ENCODE measurements at regions not wholly inside any gene's neighbourhood (a gene's known extent, or its start where the extent isn't known, plus 50 kb on each side); places are given as distances from the start of the nearest gene placed in this dataset.

DNA sequence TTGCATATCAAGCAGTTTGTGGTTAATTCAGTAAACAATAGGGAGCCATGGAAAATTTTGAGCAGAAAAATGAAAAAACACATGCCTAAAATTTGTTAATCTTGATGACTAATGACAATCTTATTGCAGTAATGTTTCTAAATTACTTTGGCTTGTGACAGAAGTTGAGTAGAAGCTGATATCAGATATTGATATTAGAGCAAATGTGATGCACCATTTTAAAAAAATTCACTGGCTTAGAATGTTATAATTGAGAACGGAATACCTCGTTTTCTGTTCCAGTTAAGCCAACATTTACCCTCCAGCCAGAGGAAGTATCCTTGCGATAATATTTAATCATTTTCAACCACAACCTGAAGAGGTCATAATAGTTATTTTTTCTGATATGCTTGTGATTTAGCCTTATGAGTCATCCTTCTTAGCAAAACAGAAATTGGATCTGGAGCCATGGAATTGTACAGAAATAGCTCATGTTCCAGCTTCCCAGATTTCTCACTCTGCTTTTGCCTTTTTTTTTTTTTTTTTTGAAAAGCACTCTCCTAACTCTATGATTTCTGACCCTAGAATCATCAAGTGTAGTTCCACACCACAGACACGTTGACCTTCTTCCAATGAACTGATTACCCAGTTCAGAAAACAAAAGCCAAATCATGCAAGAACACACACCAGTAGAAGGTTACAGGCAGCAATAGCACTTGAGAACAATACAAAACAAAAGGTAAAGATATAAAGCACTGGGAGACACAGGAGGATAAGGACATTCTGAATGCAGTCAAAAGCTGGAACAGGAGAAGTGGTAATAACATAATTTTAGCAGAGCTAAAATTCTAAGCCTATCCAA is 96.8 kb upstream of the PHYHIPL start:
- H3K4me3 Mint-ChIP-seq, result no peak overlapping the region
- no peaks in the 10 kb centered on the region for H3K9me3 Mint-ChIP-seq
- no peaks in the 10 kb centered on the region for H3K36me3 Mint-ChIP-seq (ENCODE audit: low read depth)
- ATAC-seq (no peak), DNase-seq (no peak)
- H3K27ac Mint-ChIP-seq, result no peak overlapping the region
- H3K27me3 Mint-ChIP-seq, result no peaks in the 10 kb centered on the region
- H3K4me1 Mint-ChIP-seq, result no peaks in the 10 kb centered on the region

DNA sequence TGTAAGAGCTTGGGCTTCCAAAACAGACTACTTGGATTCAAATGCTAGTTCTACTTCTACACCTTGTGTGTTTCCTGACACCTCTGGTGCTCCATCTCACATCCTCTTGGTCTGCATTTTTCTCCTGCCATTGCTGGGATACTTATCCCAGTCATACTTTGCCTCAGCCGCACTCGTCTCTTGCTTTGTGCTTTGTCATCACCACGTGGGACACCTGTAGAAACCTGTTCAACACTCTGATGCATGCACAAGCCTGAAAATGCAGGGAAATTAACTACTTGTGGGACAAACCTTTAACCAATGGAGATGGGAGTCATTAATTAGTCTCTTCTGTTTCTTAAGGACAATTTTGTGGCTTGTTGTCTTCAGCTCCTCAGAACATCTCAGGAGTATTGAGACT is 94.2 kb upstream of the PHYHIPL start:
- DNase-seq, result no peak
- ATAC-seq, result no peak
- no peak overlapping the region for H3K27ac Mint-ChIP-seq
- no peaks in the 10 kb centered on the region for H3K9me3 Mint-ChIP-seq
- H3K4me1 Mint-ChIP-seq, result no peaks in the 10 kb centered on the region
- H3K27me3 Mint-ChIP-seq, result no peaks in the 10 kb centered on the region
- H3K36me3 Mint-ChIP-seq (ENCODE audit: low read depth), result no peaks in the 10 kb centered on the region
- H3K4me3 Mint-ChIP-seq, result no peak overlapping the region

DNA sequence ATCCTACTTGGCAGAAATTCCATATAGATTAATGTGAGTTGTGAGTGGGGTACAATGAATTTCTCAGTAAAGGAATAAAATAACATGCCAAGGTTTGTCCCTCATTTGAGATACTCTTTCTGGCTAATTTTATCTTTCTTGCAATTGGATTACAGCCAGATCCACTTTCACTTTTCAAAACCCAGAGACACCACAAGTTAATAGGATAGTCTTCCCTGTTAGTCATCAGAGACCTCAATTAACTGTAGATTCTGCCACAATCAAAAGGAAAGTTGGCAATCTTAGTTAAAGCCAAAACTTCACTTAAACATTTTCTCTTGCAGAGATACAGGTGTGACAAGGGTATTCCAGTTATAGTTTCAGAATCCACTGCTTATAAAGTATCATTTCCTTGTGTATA is 91.4 kb upstream of the PHYHIPL start:
- no peak for ATAC-seq
- no peak overlapping the region for H3K27ac Mint-ChIP-seq
- peaks cover 10% of the 10 kb centered on the region for H3K9me3 Mint-ChIP-seq
- H3K4me1 Mint-ChIP-seq, result no peaks in the 10 kb centered on the region
- no peaks in the 10 kb centered on the region for H3K27me3 Mint-ChIP-seq
- no peak overlapping the region for H3K4me3 Mint-ChIP-seq
- DNase-seq, result no peak
- H3K36me3 Mint-ChIP-seq (ENCODE audit: low read depth), result no peaks in the 10 kb centered on the region

DNA sequence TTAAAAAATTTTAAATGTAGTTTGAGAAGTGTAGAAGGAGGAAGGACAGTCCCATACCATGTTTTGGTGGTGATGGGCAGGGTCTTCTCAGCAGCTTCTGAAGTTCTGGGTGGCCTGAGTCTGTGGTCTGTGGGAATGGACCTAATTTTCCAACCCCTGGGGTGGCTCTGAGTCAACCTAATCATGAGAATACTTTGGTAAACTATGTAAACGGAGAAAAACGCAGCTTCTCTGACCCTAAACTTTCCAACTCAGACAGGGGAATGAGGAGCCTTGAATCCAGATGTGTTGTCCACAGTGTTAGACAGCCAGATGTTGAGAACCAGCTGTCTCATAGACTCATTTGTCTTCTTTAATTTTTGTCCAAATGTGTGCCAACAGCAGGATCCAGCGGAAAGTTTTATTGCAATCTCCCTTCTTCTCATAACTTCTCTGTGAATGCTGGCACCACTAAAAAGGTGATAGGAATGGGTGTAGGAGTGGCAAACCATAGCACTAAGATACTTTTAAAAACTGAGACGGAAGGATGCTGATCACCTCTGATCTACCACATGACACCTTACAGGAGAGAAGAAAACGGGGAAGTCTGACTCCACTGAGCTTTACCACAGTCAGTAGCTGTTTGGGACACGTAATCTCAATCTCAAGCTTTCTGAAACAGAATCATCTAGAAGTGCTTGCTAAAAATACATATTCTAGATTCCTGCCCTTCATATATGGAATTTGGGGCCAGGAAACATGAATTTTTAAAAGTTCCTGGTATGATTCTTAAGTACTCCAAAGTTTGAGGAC is 90.5 kb upstream of the PHYHIPL start:
- Mint-ChIP-seq H3K36me3 (ENCODE audit: low read depth) (no peaks in the 10 kb centered on the region), H3K4me3 (no peak overlapping the region), H3K27ac (no peak overlapping the region), H3K27me3 (no peaks in the 10 kb centered on the region), H3K9me3 (peaks cover 10% of the 10 kb centered on the region), H3K4me1 (no peaks in the 10 kb centered on the region)
- ATAC-seq, result no peak
- no peak for DNase-seq

DNA sequence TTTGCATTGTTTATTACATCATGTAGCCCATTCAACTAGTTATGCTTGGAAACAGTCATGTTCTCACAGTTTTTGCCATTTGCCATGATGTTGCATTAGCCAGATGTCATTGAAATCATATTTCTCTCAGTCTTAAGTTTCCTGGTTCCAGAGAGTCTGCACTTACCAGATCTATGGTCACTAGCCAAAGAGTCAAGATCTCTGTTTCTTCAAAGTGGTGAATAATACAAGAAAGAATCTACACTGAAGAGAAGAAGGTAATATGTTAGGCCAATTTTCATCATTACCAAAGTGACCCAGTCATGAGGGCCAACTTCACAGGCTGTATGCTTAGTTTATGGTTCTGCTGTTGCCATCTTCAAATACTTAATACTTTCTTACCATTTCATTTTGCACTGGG is 89.0 kb upstream of the PHYHIPL start:
- no peaks in the 10 kb centered on the region for H3K27me3 Mint-ChIP-seq
- H3K9me3 Mint-ChIP-seq, result peaks cover 10% of the 10 kb centered on the region
- H3K36me3 Mint-ChIP-seq (ENCODE audit: low read depth), result no peaks in the 10 kb centered on the region
- DNase-seq (no peak), ATAC-seq (no peak)
- H3K4me3 Mint-ChIP-seq, result no peak overlapping the region
- no peak overlapping the region for H3K27ac Mint-ChIP-seq
- no peaks in the 10 kb centered on the region for H3K4me1 Mint-ChIP-seq

DNA sequence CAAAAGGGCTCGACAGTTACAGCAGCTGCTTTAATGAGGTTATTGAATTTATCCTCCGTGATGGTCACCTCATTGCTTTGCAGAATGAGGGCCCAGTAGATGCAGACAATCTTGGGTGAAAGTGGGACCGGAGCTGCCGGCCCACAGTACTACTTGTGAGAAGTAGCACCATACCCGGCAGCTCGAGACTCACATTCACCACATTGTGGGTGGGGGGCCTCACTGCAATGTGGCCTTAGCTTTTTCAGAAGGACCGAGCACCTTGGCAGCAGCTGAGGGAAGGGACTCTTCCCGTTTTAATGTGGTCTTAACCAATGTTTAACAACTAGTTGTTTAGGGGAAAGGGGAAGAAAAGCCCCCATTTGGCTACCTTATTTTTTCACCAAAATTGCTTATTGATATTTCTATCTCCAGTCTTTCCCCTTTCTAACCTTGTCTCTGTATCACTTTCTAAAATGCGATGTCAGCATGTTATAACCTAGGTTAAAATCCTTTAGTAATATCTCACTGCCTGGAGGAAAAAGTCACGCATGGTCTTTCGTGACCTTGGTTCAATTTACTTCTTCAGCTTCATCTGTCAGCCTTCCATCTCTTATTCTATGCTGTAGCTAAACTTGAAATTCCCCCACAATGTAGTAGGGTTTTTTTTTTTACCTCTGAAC is 87.4 kb upstream of the PHYHIPL start:
- Mint-ChIP-seq H3K36me3 (ENCODE audit: low read depth) (no peaks in the 10 kb centered on the region), H3K9me3 (peaks cover 13% of the 10 kb centered on the region), H3K27ac (no peak overlapping the region), H3K4me1 (no peaks in the 10 kb centered on the region), H3K4me3 (no peak overlapping the region), H3K27me3 (no peaks in the 10 kb centered on the region)
- DNase-seq, result no peak
- no peak for ATAC-seq

DNA sequence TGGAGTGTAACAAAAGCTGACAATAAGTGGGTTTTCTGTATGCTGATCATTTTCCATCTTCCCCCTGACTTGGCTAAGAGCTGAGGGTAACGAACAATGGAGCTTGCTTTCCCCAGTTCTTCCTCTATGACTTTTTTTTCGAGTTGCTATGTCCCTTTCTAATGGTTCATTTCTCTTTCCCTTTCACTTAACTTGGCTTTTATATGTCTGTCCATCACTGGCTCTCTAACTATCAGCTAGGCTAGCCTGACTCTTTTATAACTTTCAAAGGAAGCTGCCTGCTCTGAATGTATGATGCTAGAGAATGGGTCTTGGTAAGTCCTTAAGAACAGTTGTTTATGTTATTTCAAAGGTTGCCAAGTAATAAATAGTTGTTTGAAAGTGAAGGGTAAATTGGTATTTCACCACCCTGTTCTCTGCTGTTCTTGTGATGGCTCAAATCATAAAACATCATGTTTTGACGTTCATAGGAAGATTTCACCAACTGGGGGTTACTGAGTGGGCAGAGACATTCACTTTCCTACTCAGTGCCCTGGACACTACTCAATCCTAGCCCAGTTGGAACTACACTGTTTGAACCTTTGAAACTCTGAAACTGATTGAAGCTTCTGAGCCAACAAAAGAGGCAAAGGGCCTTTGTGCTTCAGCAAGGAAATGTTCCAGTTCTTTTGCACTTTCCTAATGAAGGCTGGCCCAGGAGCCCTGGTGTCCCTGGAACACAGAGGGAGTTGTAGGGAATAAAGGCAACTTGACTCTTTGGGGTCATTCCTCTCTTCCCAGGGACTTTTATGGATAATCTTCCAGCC is 85.4 kb upstream of the PHYHIPL start:
- H3K4me1 Mint-ChIP-seq, result no peaks in the 10 kb centered on the region
- no peak overlapping the region for H3K27ac Mint-ChIP-seq
- ATAC-seq, result no peak
- no peaks in the 10 kb centered on the region for H3K36me3 Mint-ChIP-seq (ENCODE audit: low read depth)
- H3K9me3 Mint-ChIP-seq, result peaks cover 13% of the 10 kb centered on the region
- DNase-seq, result no peak
- H3K4me3 Mint-ChIP-seq, result no peak overlapping the region
- H3K27me3 Mint-ChIP-seq, result no peaks in the 10 kb centered on the region

DNA sequence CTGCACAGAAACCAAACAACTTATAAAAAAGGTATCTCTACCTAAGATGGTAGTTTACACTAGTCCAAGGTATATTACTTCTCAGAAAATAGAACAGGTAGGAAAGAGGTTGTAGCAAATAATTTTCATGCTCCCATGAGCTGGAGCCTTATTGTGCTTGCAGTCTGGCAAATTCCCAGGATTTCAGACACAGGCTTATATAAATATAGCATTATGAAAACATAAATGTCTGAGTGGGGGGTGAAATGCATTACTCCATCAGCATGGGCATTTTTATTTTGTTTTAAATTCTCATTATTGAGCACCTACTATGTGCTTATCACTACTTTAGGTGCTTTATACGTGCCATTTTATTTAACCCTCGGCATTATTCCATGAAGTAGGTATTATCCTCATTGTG is 83.0 kb upstream of the PHYHIPL start:
- no peaks in the 10 kb centered on the region for H3K27me3 Mint-ChIP-seq
- H3K36me3 Mint-ChIP-seq (ENCODE audit: low read depth), result no peaks in the 10 kb centered on the region
- no peaks in the 10 kb centered on the region for H3K4me1 Mint-ChIP-seq
- ATAC-seq (no peak), DNase-seq (no peak)
- no peak overlapping the region for H3K4me3 Mint-ChIP-seq
- H3K27ac Mint-ChIP-seq, result no peak overlapping the region
- peaks cover 7% of the 10 kb centered on the region for H3K9me3 Mint-ChIP-seq

DNA sequence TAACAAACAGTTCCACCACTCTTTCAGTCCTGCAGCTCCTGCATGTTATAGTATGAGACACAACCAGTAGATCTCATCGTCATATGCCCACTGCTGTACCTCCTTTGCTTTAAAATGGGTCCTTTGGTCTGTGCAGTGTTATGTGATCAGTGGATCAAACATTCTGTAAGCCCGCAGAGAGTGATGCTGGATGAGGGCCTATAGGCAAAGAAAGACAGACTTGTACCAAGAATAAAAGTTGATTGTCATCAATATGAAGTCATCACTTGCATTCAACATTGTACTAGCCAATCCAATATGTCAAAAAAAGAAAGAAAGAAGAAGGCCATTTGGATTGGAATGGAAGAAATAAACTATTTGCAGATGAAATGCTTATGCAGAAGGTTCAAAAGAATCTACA is 79.8 kb upstream of the PHYHIPL start:
- H3K9me3 Mint-ChIP-seq, result peaks cover 3% of the 10 kb centered on the region
- no peak overlapping the region for H3K4me3 Mint-ChIP-seq
- ATAC-seq, result no peak
- no peak for DNase-seq
- H3K4me1 Mint-ChIP-seq, result no peaks in the 10 kb centered on the region
- H3K27ac Mint-ChIP-seq, result no peak overlapping the region
- no peaks in the 10 kb centered on the region for H3K36me3 Mint-ChIP-seq (ENCODE audit: low read depth)
- no peaks in the 10 kb centered on the region for H3K27me3 Mint-ChIP-seq

DNA sequence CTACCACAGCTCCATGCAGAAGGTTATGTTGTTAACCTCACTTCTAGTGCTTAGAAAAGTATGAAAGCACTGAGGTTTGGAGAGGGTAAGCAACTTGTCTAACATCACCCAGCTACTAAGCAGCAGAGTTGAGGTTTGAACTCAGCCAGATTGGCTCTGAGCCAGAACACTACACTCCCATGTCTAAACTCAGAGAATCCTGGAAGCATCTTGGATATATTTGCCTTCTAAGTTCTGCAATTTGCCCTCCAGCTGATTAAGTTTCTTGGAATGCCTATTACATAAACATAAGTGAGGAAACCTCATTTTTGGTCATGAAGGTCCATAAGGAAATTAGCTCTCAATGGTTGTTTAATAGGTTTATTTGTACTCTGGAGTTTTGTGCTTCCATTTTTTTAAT is 78.1 kb upstream of the PHYHIPL start:
- DNase-seq, result no peak
- Mint-ChIP-seq H3K27ac (no peak overlapping the region), H3K36me3 (ENCODE audit: low read depth) (no peaks in the 10 kb centered on the region), H3K4me3 (no peak overlapping the region), H3K9me3 (no peaks in the 10 kb centered on the region), H3K27me3 (no peaks in the 10 kb centered on the region), H3K4me1 (no peaks in the 10 kb centered on the region)
- ATAC-seq, result no peak

DNA sequence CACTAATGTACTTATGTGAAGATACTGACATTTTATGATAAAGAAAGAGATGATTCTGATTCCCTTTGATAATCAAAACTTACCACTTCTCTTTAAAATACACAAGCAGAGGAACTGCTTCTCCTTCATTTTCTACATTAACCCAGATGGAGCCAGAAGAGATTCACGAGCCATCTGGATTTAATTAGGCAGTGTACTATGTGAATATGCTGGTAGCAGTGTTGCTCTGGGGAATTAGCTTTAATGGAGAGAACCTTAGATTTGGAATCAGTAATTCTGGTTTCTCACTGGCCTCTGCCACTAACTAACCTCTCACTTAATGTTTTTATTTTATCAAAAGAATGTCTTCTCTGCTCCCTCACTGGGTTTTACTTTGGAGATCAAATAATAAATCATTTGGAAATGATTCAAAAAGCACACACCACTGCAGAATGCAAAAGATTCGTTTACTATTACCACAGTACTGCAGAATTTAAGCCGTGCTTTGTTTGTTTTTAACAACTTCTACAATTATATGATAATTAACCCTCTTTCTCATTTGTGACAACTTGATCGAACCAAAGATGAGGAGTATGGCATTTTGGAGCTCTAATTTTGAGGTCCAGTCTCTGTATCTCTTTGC is 77.5 kb upstream of the PHYHIPL start:
- DNase-seq (no peak), ATAC-seq (no peak)
- no peaks in the 10 kb centered on the region for H3K27me3 Mint-ChIP-seq
- H3K4me3 Mint-ChIP-seq, result no peak overlapping the region
- no peaks in the 10 kb centered on the region for H3K36me3 Mint-ChIP-seq (ENCODE audit: low read depth)
- H3K9me3 Mint-ChIP-seq, result no peaks in the 10 kb centered on the region
- no peak overlapping the region for H3K27ac Mint-ChIP-seq
- H3K4me1 Mint-ChIP-seq, result no peaks in the 10 kb centered on the region

DNA sequence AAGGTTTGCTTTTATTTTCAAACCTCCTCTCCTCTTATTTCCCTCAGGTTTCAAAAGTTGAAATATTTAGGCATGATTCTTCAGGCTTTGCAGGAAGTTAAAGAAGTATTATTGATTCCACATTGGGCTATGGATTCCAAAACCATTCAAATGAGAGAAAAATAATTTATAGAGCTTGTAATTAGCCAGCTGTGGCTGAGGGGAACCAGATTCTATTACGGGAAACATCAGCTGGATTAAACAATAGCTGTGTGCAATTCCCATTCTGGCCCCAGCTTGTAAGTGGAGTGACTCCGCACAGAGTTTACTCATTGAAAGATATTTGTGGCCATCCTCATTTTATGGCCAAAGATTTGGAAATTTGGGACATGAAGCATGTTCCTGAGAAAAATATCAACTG is 77.0 kb upstream of the PHYHIPL start:
- Mint-ChIP-seq H3K4me1 (no peaks in the 10 kb centered on the region), H3K9me3 (no peaks in the 10 kb centered on the region), H3K4me3 (no peak overlapping the region), H3K36me3 (ENCODE audit: low read depth) (no peaks in the 10 kb centered on the region), H3K27ac (no peak overlapping the region), H3K27me3 (no peaks in the 10 kb centered on the region)
- ATAC-seq (no peak), DNase-seq (no peak)

DNA sequence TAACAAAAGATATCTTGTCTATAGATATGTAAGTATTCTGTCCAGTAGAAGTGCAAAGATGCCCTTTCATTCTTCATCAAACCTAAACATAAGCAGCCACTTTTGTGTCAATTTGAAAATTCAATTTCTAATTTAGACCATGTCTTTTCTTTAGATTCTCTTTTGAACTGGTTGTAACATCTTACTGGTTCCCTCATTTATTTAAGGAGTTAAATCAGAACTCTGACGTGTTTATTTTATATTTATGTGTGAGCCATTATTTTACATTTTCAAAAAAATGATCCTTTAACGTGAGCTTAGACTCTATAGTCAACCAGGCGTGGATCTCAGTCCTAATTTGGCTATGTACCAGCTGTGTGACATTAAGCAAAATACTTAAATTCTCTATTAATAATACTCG is 74.0 kb upstream of the PHYHIPL start:
- no peak overlapping the region for H3K27ac Mint-ChIP-seq
- ATAC-seq (no peak), DNase-seq (no peak)
- H3K36me3 Mint-ChIP-seq (ENCODE audit: low read depth), result no peaks in the 10 kb centered on the region
- no peak overlapping the region for H3K4me3 Mint-ChIP-seq
- H3K4me1 Mint-ChIP-seq, result no peaks in the 10 kb centered on the region
- H3K9me3 Mint-ChIP-seq, result no peaks in the 10 kb centered on the region
- H3K27me3 Mint-ChIP-seq, result no peaks in the 10 kb centered on the region

DNA sequence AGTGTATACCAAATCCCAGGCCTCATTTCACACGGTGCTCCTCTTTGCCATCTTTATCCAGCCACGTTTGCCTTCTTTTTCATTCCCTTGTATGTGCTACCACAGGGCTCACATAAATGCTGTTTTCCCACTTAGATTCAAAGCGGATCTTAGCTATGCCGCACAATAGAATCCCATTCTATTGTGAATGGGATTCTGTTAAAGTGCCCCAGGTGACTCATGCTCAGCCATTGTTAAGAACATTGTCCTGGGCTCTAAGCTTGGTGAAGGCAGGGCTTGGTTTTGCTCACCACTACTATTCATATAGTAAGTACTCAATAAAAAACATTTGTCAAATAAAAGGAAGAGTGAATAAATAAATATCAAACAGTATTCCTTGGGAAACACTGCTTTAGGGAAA is 72.3 kb upstream of the PHYHIPL start:
- Mint-ChIP-seq H3K4me3 (no peak overlapping the region), H3K9me3 (no peaks in the 10 kb centered on the region), H3K36me3 (ENCODE audit: low read depth) (no peaks in the 10 kb centered on the region), H3K27me3 (no peaks in the 10 kb centered on the region), H3K4me1 (no peaks in the 10 kb centered on the region), H3K27ac (no peak overlapping the region)
- no peak for ATAC-seq
- DNase-seq, result no peak

All from activated naive CD8-positive, alpha-beta T cell treated with anti-CD3 and anti-CD28 coated beads, Interleukin-2, amount 50 U/mL, for 24 hours (primary cell).